Neural cell (in vitro differentiated cells): ENCODE measurements at regions not wholly inside any gene's neighbourhood (a gene's known extent, or its start where the extent isn't known, plus 50 kb on each side); places are given as distances from the start of the nearest gene placed in this dataset.

ENCODE experiments used
- H2AFZ ChIP-seq: fragments of 200-600, 300-800 bp; sonication (generic), shearing (Covaris generic); 2 replicates; pipeline ENCODE4 v1.6.0; 2014; ENCODE audit warnings: low read depth, mild to moderate bottlenecking, antibody characterized with exemption, low read length, moderate library complexity
- H3F3A ChIP-seq: fragments of 200-600 bp; shearing (Covaris generic); 2 replicates; pipeline ENCODE4 v1.6.1; 2016; ENCODE audit warnings: mild to moderate bottlenecking, moderate library complexity, mixed read lengths, antibody characterized with exemption, low read length; ENCODE audit not compliant: insufficient read depth, poor library complexity, severe bottlenecking
- H3K27ac ChIP-seq: fragments of 200-600, 300-800 bp; sonication (generic), shearing (Covaris generic); 2 replicates; pipeline ENCODE4 v1.5.1; 2014; ENCODE audit warnings: mild to moderate bottlenecking, low read length, moderate library complexity
- H3K27me3 ChIP-seq: fragments of 300-800, 200-600 bp; sonication (generic), shearing (Covaris generic); 2 replicates; pipeline ENCODE4 v1.6.0; 2014; ENCODE audit warnings: mild to moderate bottlenecking, low read depth, low read length, moderate library complexity; ENCODE audit not compliant: insufficient read depth
- H3K36me3 ChIP-seq: fragments of 300-800, 200-600 bp; sonication (generic), shearing (Covaris generic); 2 replicates; pipeline ENCODE4 v1.5.1; 2014; ENCODE audit warnings: mild to moderate bottlenecking, antibody characterized with exemption, low read length, moderate library complexity; ENCODE audit not compliant: insufficient read depth
- H3K4me2 ChIP-seq: fragments of 300-800, 200-600 bp; sonication (generic), shearing (Covaris generic); 2 replicates; pipeline ENCODE4 v1.6.0; 2014; ENCODE audit warnings: mild to moderate bottlenecking, low read length
- H3K4me3 ChIP-seq: fragments of 300-800, 200-600 bp; sonication (generic), shearing (Covaris generic); 2 replicates; pipeline ENCODE4 v1.5.1; 2014; ENCODE audit warnings: mild to moderate bottlenecking, low read length, moderate library complexity
- H3K79me2 ChIP-seq: fragments of 200-600 bp; shearing (Covaris generic); replicated peaks from 2 replicates; pipeline ENCODE4 v1.6.0; 2014; ENCODE audit warnings: mild to moderate bottlenecking, low read length, moderate library complexity; ENCODE audit not compliant: insufficient read depth
- H3K9ac ChIP-seq: fragments of 300-800, 200-600 bp; sonication (generic), shearing (Covaris generic); 2 replicates; pipeline ENCODE4 v1.6.1; 2016; ENCODE audit warnings: mild to moderate bottlenecking, low read length, mixed read lengths
- H3K9me2 ChIP-seq: fragments of 200-600 bp; shearing (Covaris generic); 2 replicates; pipeline ENCODE4 v1.6.1; 2016; ENCODE audit warnings: mild to moderate bottlenecking, low read length, mixed read lengths; ENCODE audit not compliant: insufficient read depth
- H3K9me3 ChIP-seq: fragments of 200-600, 300-800 bp; sonication (generic), shearing (Covaris generic); 2 replicates; pipeline ENCODE4 v1.6.1; 2016; ENCODE audit warnings: mild to moderate bottlenecking, mixed run types, low read length, moderate library complexity, mixed read lengths
- H4K20me1 ChIP-seq: fragments of 200-600 bp; shearing (Covaris generic); 2 replicates; pipeline ENCODE4 v1.6.1; 2016; ENCODE audit warnings: mild to moderate bottlenecking, mixed run types; ENCODE audit not compliant: insufficient read depth
- EP300 ChIP-seq: fragments of 450-650 bp; conservative IDR thresholded peaks from 2 replicates; pipeline ENCODE4 v1.6.1; 2014; ENCODE audit warnings: antibody characterized with exemption, mild to moderate bottlenecking, moderate library complexity; ENCODE audit not compliant: poor library complexity, severe bottlenecking
- EZH2 ChIP-seq: fragments of 200-600, 300-800 bp; shearing (Covaris generic), sonication (generic); IDR thresholded peaks from 2 replicates; pipeline ENCODE4 v1.6.1; 2014; ENCODE audit warnings: antibody characterized with exemption, low read length, borderline replicate concordance, mild to moderate bottlenecking; ENCODE audit not compliant: insufficient read depth, poor library complexity, severe bottlenecking
- MXI1 ChIP-seq: fragments of 450-650 bp; conservative IDR thresholded peaks from 2 replicates; pipeline ENCODE4 v1.6.1; 2014; ENCODE audit warnings: antibody characterized with exemption, mild to moderate bottlenecking; ENCODE audit not compliant: poor library complexity, severe bottlenecking
- POLR2AphosphoS5 ChIP-seq: IDR thresholded peaks from 2 replicates; pipeline ENCODE4 v1.6.1; 2012
- RAD21 ChIP-seq: fragments of 450-650 bp; conservative IDR thresholded peaks from 2 replicates; pipeline ENCODE4 v1.6.1; 2014; ENCODE audit warnings: antibody characterized with exemption, mild to moderate bottlenecking, moderate library complexity
- SMC3 ChIP-seq: fragments of 450-650 bp; conservative IDR thresholded peaks from 2 replicates; pipeline ENCODE4 v1.6.1; 2014; ENCODE audit warnings: antibody characterized with exemption, mild to moderate bottlenecking, moderate library complexity; ENCODE audit not compliant: poor library complexity
- TAF1 ChIP-seq: IDR thresholded peaks from 2 replicates; pipeline ENCODE4 v1.6.1; 2012; ENCODE audit warnings: low read depth
- TF ChIP-seq, protein P1 (sequence below): IDR thresholded peaks from 2 replicates; pipeline ENCODE4 v1.6.1; 2012; ENCODE audit warnings: borderline replicate concordance
- TF ChIP-seq, protein P2 (sequence below): fragments of 450-650 bp; IDR thresholded peaks from 2 replicates; pipeline ENCODE4 v1.5.1; 2014; ENCODE audit warnings: antibody characterized with exemption, mild to moderate bottlenecking, moderate library complexity; ENCODE audit not compliant: poor library complexity, severe bottlenecking

DNA sequence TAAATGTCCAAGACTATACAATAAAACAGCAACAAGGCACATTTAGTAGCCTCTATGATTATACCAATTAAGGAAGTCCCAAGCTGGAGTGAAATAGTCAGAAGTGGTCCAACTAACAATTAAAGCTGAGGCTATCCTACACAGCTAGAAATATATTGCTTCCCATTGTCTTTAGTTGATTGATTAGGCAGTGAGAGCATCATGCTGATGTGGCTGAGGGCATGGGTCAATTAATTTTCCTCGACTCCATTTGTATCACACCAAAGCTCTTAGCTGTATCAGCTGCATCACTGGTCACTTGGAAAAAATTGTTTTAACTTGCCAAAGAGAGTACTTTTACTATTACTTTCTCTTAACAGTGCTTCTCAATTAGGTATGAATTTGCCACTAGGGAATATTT is 328.7 kb upstream of the NT5E start:
- TF ChIP-seq MXI1 (no peak), RAD21 (no peak), EZH2 (no peak), EP300 (no peak)
- H2AFZ ChIP-seq: no peak overlapping the region
- H3F3A ChIP-seq: no peaks in the 10 kb centered on the region
- no peaks in the 10 kb centered on the region for H3K9me2 ChIP-seq
- no peaks in the 10 kb centered on the region for H3K36me3 ChIP-seq
- H3K9me3 ChIP-seq: no peaks in the 10 kb centered on the region
- H3K27me3 ChIP-seq: no peaks in the 10 kb centered on the region
- no peak overlapping the region for H3K27ac ChIP-seq
- H3K4me2 ChIP-seq: no peak overlapping the region
- no peaks in the 10 kb centered on the region for H3K79me2 ChIP-seq
- no peak overlapping the region for H3K9ac ChIP-seq
- no peaks in the 10 kb centered on the region for H4K20me1 ChIP-seq
- H3K4me3 ChIP-seq: no peak overlapping the region

DNA sequence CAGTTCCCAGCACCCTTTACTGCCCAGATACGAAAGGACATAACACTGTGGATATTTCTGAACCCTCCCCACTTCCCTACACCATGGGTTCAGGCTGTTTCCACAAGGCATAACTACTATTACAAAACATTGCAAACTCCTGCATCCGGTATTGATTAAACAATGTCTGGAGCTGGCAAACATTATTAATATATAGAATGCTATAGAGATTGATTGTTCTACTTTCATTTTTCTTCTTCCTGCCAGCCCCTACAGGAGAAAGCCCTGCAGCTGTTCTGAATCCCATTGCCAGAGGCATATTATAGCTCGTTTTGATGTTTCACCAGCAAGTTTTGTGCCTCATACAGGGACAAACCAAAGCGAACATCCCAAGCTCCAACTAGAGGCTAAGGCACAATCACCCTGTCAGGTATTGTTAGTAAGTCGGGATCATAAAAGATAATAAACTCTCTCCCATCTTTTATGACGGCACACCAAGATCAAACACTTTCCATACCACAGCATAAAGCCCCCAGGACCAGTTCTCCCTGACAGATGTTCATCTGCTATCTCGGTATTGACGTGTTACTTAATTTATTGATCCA is 331.1 kb upstream of the NT5E start:
- Histone ChIP-seq H3K4me2 (no peak overlapping the region), H3K79me2 (no peaks in the 10 kb centered on the region), H3K9me2 (no peaks in the 10 kb centered on the region), H3K27ac (no peak overlapping the region), H3K9me3 (no peaks in the 10 kb centered on the region), H4K20me1 (no peaks in the 10 kb centered on the region), H3K4me3 (no peak overlapping the region), H3K36me3 (no peaks in the 10 kb centered on the region), H2AFZ (no peak overlapping the region), H3K9ac (no peak overlapping the region), H3K27me3 (no peaks in the 10 kb centered on the region), H3F3A (no peaks in the 10 kb centered on the region)
- TF ChIP-seq MXI1 (no peak), TAF1 (no peak), EP300 (no peak), RAD21 (no peak), SMC3 (no peak), EZH2 (no peak), POLR2AphosphoS5 (no peak)
- TF ChIP-seq, protein P1, sequence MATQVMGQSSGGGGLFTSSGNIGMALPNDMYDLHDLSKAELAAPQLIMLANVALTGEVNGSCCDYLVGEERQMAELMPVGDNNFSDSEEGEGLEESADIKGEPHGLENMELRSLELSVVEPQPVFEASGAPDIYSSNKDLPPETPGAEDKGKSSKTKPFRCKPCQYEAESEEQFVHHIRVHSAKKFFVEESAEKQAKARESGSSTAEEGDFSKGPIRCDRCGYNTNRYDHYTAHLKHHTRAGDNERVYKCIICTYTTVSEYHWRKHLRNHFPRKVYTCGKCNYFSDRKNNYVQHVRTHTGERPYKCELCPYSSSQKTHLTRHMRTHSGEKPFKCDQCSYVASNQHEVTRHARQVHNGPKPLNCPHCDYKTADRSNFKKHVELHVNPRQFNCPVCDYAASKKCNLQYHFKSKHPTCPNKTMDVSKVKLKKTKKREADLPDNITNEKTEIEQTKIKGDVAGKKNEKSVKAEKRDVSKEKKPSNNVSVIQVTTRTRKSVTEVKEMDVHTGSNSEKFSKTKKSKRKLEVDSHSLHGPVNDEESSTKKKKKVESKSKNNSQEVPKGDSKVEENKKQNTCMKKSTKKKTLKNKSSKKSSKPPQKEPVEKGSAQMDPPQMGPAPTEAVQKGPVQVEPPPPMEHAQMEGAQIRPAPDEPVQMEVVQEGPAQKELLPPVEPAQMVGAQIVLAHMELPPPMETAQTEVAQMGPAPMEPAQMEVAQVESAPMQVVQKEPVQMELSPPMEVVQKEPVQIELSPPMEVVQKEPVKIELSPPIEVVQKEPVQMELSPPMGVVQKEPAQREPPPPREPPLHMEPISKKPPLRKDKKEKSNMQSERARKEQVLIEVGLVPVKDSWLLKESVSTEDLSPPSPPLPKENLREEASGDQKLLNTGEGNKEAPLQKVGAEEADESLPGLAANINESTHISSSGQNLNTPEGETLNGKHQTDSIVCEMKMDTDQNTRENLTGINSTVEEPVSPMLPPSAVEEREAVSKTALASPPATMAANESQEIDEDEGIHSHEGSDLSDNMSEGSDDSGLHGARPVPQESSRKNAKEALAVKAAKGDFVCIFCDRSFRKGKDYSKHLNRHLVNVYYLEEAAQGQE: no peak
- TF ChIP-seq, protein P2, sequence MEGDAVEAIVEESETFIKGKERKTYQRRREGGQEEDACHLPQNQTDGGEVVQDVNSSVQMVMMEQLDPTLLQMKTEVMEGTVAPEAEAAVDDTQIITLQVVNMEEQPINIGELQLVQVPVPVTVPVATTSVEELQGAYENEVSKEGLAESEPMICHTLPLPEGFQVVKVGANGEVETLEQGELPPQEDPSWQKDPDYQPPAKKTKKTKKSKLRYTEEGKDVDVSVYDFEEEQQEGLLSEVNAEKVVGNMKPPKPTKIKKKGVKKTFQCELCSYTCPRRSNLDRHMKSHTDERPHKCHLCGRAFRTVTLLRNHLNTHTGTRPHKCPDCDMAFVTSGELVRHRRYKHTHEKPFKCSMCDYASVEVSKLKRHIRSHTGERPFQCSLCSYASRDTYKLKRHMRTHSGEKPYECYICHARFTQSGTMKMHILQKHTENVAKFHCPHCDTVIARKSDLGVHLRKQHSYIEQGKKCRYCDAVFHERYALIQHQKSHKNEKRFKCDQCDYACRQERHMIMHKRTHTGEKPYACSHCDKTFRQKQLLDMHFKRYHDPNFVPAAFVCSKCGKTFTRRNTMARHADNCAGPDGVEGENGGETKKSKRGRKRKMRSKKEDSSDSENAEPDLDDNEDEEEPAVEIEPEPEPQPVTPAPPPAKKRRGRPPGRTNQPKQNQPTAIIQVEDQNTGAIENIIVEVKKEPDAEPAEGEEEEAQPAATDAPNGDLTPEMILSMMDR: no peak
